ENCODE measurements at regions not wholly inside any gene's neighbourhood (a gene's known extent, or its start where the extent isn't known, plus 50 kb on each side); places are given as distances from the start of the nearest gene placed in this dataset.

GRCh38 chrX:27404366-27404765 is 58.8 kb downstream of the PPP4R3C start:
- Histone ChIP-seq H3K4me1 (ENCODE audit: control insufficient read depth, insufficient read depth, low read length) (no peaks in the 10 kb centered on the region), H3K9ac (ENCODE audit: extremely low read depth, low read length, poor library complexity, severe bottlenecking) (no peak overlapping the region), H3K4me3 (ENCODE audit: low read length) (no peak overlapping the region), H3K9me3 (ENCODE audit: control insufficient read depth, low read length) (no peaks in the 10 kb centered on the region), H3K27me3 (ENCODE audit: control insufficient read depth, insufficient read depth, low read length, poor library complexity, severe bottlenecking) (no peaks in the 10 kb centered on the region), H3K27ac (ENCODE audit: low read depth, low read length) (no peak overlapping the region), H3K36me3 (ENCODE audit: control insufficient read depth, insufficient read depth, low read length) (no peaks in the 10 kb centered on the region)
- DNase-seq, result no peak
- Mint-ChIP-seq H3K27ac (no peak overlapping the region), H3K9me3 (peaks cover 30% of the 10 kb centered on the region), H3K4me1 (no peaks in the 10 kb centered on the region), H3K36me3 (ENCODE audit: low read depth) (no peaks in the 10 kb centered on the region), H3K27me3 (ENCODE audit: insufficient read depth) (no peaks in the 10 kb centered on the region), H3K4me3 (no peak overlapping the region)
- TF ChIP-seq CTCF (conservative IDR thresholded peaks at IDR 0.05), result no peak
- WGBS, 2 experiments (ENCODE audit: insufficient coverage in 1 of 2, insufficient read length in 1 of 2), result 96% methylated on average over 4 of the region's 5 CpGs; no CpG with 5 or more reads in 1 of the 2 experiments

DNA sequence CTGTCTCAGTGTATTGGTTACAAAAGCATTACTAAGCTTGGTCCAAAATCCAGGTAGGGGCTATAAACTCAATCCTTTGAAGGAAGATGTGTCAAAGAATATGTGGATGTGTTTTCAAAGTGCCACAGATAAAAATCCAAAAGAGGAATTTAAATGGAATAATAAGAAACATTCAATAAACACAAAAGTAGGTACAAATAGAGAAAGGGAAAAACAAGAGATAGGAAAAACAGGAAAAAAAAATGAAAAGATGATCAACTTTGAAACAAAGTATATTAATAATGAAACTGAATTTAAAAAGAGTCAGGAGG is 64.0 kb downstream of the PPP4R3C start:
- no peaks in the 10 kb centered on the region for H3K36me3 ChIP-seq (ENCODE audit: control insufficient read depth, insufficient read depth, low read length)
- Mint-ChIP-seq H3K36me3 (ENCODE audit: low read depth) (no peaks in the 10 kb centered on the region), H3K4me1 (no peaks in the 10 kb centered on the region)

DNA sequence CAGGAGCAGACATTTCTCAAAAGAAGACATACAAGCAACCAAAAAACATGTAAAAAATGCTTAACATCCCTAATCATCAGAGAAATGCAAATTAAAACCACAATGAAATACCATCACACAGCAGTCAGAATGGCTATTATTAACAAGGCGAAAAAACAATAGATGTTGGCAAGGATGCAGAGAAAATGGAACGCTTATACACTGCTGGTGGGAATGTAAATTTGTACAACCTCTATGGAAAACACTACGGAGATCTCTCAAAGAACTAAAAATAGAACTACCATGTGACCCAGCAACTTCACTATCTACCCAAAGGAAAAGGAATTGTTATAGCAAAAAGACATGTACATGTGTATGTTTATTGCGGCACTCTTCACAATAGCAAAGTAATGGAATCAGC is 71.5 kb downstream of the PPP4R3C start:
- H3K36me3 ChIP-seq (ENCODE audit: control insufficient read depth, insufficient read depth, low read length), result no peaks in the 10 kb centered on the region
- 96% methylated on average over 3 of the region's 4 CpGs; no CpG with 5 or more reads in 1 of the 2 experiments for WGBS, 2 experiments (ENCODE audit: insufficient coverage in 1 of 2, insufficient read length in 1 of 2)

More for the DNA sequence above, 64.0 kb downstream of the PPP4R3C start:
- Histone ChIP-seq H3K27me3 (ENCODE audit: control insufficient read depth, insufficient read depth, low read length, poor library complexity, severe bottlenecking) (no peaks in the 10 kb centered on the region), H3K9me3 (ENCODE audit: control insufficient read depth, low read length) (no peaks in the 10 kb centered on the region), H3K4me3 (ENCODE audit: low read length) (no peak overlapping the region), H3K4me1 (ENCODE audit: control insufficient read depth, insufficient read depth, low read length) (no peaks in the 10 kb centered on the region), H3K9ac (ENCODE audit: extremely low read depth, low read length, poor library complexity, severe bottlenecking) (no peak overlapping the region), H3K27ac (ENCODE audit: low read depth, low read length) (no peak overlapping the region)
- DNase-seq, result no peak
- H3K4me3 Mint-ChIP-seq, result no peak overlapping the region
- peaks cover 13% of the 10 kb centered on the region for H3K9me3 Mint-ChIP-seq
- TF ChIP-seq CTCF (conservative IDR thresholded peaks at IDR 0.05), result no peak
- no peaks in the 10 kb centered on the region for H3K27me3 Mint-ChIP-seq (ENCODE audit: insufficient read depth)
- no peak overlapping the region for H3K27ac Mint-ChIP-seq

More for the DNA sequence above, 71.5 kb downstream of the PPP4R3C start:
- H3K9me3 ChIP-seq (ENCODE audit: control insufficient read depth, low read length), result no peaks in the 10 kb centered on the region
- H3K27me3 Mint-ChIP-seq (ENCODE audit: insufficient read depth), result no peaks in the 10 kb centered on the region
- H3K4me1 ChIP-seq (ENCODE audit: control insufficient read depth, insufficient read depth, low read length), result no peaks in the 10 kb centered on the region
- no peak overlapping the region for H3K27ac Mint-ChIP-seq
- no peak for DNase-seq
- no peaks in the 10 kb centered on the region for H3K36me3 Mint-ChIP-seq (ENCODE audit: low read depth)
- H3K27me3 ChIP-seq (ENCODE audit: control insufficient read depth, insufficient read depth, low read length, poor library complexity, severe bottlenecking), result no peaks in the 10 kb centered on the region
- H3K27ac ChIP-seq (ENCODE audit: low read depth, low read length), result no peak overlapping the region
- TF ChIP-seq CTCF (conservative IDR thresholded peaks at IDR 0.05), result no peak
- peaks cover 30% of the 10 kb centered on the region for H3K9me3 Mint-ChIP-seq
- H3K4me3 ChIP-seq (ENCODE audit: low read length), result no peak overlapping the region
- H3K4me3 Mint-ChIP-seq, result no peak overlapping the region
- H3K9ac ChIP-seq (ENCODE audit: extremely low read depth, low read length, poor library complexity, severe bottlenecking), result no peak overlapping the region
- no peaks in the 10 kb centered on the region for H3K4me1 Mint-ChIP-seq

Data from endodermal cell (in vitro differentiated cells).